ENCODE measurements at regions not wholly inside any gene's neighbourhood (a gene's known extent, or its start where the extent isn't known, plus 50 kb on each side); places are given as distances from the start of the nearest gene placed in this dataset.

- WGBS, 2 donors, result 94 to 95% methylated on average over 2 of the region's 2 CpGs
- no peak for DNase-seq
- TF ChIP-seq, protein P1, sequence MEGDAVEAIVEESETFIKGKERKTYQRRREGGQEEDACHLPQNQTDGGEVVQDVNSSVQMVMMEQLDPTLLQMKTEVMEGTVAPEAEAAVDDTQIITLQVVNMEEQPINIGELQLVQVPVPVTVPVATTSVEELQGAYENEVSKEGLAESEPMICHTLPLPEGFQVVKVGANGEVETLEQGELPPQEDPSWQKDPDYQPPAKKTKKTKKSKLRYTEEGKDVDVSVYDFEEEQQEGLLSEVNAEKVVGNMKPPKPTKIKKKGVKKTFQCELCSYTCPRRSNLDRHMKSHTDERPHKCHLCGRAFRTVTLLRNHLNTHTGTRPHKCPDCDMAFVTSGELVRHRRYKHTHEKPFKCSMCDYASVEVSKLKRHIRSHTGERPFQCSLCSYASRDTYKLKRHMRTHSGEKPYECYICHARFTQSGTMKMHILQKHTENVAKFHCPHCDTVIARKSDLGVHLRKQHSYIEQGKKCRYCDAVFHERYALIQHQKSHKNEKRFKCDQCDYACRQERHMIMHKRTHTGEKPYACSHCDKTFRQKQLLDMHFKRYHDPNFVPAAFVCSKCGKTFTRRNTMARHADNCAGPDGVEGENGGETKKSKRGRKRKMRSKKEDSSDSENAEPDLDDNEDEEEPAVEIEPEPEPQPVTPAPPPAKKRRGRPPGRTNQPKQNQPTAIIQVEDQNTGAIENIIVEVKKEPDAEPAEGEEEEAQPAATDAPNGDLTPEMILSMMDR (IDR thresholded peaks at IDR 0.05), result no peak
- Histone ChIP-seq H3K27me3 (no peaks in the 10 kb centered on the region), H3K4me3 (no peak overlapping the region), H3K4me1 (peaks cover 8 to 24% (median 19%) of the 10 kb centered on the region in 9 donors), H3K36me3 (no peaks in the 10 kb centered on the region), H3K27ac (no peak overlapping the region), H3K9me3 (no peaks in the 10 kb centered on the region)
- no peak for ATAC-seq
- intact Hi-C loops (cut with DNase I), result loop anchor here in 3 of 10 donors (10.0 kb wide), 2 partner anchors 282 to 382 kb away; no protein-coding TSS in a partner anchor
Measured at GRCh38 chr7:32167256-32167655, 97.0 kb upstream of the PDE1C start.

DNA sequence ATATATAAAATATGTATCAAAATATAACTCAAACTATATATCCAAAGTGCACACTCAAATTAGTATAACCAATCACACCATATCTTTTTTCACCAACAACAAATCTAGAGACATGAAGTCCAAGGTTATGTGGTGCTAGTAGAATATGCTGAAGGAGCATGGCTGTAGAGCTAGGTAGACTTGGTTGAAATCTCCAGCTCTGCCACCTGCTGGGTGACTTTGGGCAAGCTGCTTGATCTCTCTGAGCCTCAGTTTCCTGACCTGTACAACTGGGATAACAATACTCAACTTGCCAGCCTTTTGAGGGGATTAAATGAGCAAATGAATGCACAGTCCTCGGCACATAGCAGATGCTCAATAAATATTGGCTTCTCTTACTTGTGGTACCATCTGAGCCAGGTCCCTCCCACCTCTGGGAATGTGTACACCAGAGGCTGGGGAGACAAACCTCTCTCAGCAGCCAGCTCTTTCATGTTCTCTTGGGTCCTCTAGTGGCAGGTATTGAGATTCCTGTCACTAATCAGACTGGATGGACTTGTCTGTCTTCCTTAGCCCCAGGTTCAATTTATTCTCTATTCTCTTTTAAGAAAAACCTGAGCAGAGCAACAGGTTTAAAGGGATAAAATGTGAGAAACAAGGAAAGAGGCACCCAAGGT is 94.3 kb upstream of the PDE1C start:
- H3K9me3 ChIP-seq, result no peaks in the 10 kb centered on the region
- H3K27ac ChIP-seq, result peak overlapping the region in 7 of 10 donors; percentile 51 to 88 (median 75)
- WGBS, 2 donors, result 67 to 79% methylated on average over 1 of the region's 1 CpG
- H3K4me3 ChIP-seq, result no peak overlapping the region
- H3K36me3 ChIP-seq, result no peaks in the 10 kb centered on the region
- peak; percentile 36 to 80 (median 76) for ATAC-seq
- intact Hi-C loops (cut with DNase I), result loop anchor here in 5 of 10 donors (5.0 to 10.0 kb wide), 3 partner anchors 92 to 380 kb away; partner anchors contain the start of gene PDE1C (in 3 of the 5)
- peaks cover 9 to 37% (median 27%) of the 10 kb centered on the region in 9 donors for H3K4me1 ChIP-seq
- peak in 1 of 2 donors; percentile 50 for DNase-seq
- no peaks in the 10 kb centered on the region for H3K27me3 ChIP-seq
- TF ChIP-seq, protein P1 (IDR thresholded peaks at IDR 0.05), result peak; percentile 22 to 65 (median 50)

DNA sequence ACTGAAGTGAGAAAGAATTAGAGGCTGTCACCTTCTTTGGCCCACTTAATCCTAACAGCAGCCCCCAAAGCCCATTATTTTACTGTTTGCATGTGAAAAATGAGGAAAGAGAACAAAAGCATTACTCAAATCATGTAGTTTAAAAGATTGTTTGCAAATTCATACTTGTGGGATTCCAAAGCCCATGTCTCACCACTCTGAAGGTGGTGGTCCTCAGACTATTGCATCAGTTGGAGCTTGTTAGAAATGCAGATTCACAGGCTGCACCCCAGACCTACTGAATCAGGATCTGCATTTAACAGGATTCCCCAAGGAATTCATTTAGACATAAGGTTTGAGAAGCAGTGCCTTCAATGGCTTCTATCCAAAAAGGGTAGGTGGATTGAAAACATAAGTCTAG is 93.7 kb upstream of the PDE1C start:
- intact Hi-C loops (cut with DNase I), result loop anchor here in 5 of 10 donors (5.0 to 10.0 kb wide), 3 partner anchors 92 to 379 kb away; partner anchors contain the start of gene PDE1C (in 3 of the 5)
- TF ChIP-seq, protein P1 (IDR thresholded peaks at IDR 0.05), result no peak
- Histone ChIP-seq H3K4me3 (no peak overlapping the region), H3K27me3 (no peaks in the 10 kb centered on the region), H3K4me1 (peaks cover 9 to 43% (median 29%) of the 10 kb centered on the region in 9 donors), H3K36me3 (no peaks in the 10 kb centered on the region), H3K27ac (peak overlapping the region in 9 of 10 donors; percentile 25 to 88 (median 75)), H3K9me3 (no peaks in the 10 kb centered on the region)
- ATAC-seq, result no peak
- no peak for DNase-seq

DNA sequence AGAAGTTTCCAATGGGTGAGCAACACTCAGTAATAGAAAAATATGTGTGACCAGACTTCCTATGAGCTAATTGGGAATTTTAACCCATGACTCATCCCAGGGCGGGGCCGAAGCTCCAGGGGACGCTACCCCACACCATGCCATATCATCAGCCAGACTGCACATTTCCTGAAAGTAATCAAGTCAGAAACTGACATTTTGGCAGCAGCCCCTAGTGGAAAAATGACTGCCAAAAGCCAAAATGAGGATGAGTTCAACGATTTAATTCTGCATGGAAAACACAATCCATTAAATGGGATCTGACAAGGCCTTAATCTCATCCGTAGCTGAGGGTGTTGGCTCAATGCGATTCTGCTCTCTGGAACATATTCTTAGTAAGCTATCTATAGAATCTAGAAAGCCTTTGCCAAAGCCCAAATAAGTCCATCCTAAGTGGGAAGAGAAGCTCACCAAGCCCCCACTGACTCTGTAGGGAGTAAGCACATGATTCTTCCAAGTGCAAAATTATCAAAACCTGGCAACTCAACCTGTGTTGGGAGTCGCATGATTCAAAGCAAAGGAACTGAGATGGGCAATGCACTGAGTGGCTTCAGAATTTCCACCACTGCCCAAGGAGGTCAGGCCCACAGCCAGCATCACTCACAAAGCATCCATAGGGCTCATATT is 93.1 kb upstream of the PDE1C start:
- intact Hi-C loops (cut with DNase I), result loop anchor here in 5 of 10 donors (5.0 to 10.0 kb wide), 3 partner anchors 91 to 378 kb away; partner anchors contain the start of gene PDE1C (in 3 of the 5)
- Histone ChIP-seq H3K36me3 (no peaks in the 10 kb centered on the region), H3K27ac (peak overlapping the region; percentile 25 to 88 (median 74)), H3K4me3 (no peak overlapping the region), H3K27me3 (no peaks in the 10 kb centered on the region), H3K9me3 (no peaks in the 10 kb centered on the region), H3K4me1 (peaks cover 9 to 49% (median 36%) of the 10 kb centered on the region in 9 donors)
- peak; percentile 37 to 77 for DNase-seq
- 13 to 16% methylated on average over 7 of the region's 7 CpGs for WGBS, 2 donors
- peak; percentile 72 to 89 (median 84) for ATAC-seq
- TF ChIP-seq, protein P1 (IDR thresholded peaks at IDR 0.05), result no peak
